ENCODE measurements at regions not wholly inside any gene's neighbourhood (a gene's known extent, or its start where the extent isn't known, plus 50 kb on each side); places are given as distances from the start of the nearest gene placed in this dataset.

- TF ChIP-seq, protein P1, sequence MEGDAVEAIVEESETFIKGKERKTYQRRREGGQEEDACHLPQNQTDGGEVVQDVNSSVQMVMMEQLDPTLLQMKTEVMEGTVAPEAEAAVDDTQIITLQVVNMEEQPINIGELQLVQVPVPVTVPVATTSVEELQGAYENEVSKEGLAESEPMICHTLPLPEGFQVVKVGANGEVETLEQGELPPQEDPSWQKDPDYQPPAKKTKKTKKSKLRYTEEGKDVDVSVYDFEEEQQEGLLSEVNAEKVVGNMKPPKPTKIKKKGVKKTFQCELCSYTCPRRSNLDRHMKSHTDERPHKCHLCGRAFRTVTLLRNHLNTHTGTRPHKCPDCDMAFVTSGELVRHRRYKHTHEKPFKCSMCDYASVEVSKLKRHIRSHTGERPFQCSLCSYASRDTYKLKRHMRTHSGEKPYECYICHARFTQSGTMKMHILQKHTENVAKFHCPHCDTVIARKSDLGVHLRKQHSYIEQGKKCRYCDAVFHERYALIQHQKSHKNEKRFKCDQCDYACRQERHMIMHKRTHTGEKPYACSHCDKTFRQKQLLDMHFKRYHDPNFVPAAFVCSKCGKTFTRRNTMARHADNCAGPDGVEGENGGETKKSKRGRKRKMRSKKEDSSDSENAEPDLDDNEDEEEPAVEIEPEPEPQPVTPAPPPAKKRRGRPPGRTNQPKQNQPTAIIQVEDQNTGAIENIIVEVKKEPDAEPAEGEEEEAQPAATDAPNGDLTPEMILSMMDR (IDR thresholded peaks at IDR 0.05; ENCODE audit: poor library complexity), result no peak
- no peak for TF ChIP-seq EZH2 (IDR thresholded peaks at IDR 0.05; ENCODE audit: borderline replicate concordance)
Measured at GRCh38 chr7:84261509-84261908, 66.9 kb upstream of the SEMA3A start.
